ENCODE measurements at regions not wholly inside any gene's neighbourhood (a gene's known extent, or its start where the extent isn't known, plus 50 kb on each side); places are given as distances from the start of the nearest gene placed in this dataset.

GRCh38 chr10:55158633-55159032, 357.6 kb upstream of the PCDH15 start:
- POLR2A ChIA-PET, result no interaction called here
- Mint-ChIP-seq H3K4me3 (no peak overlapping the region), H3K36me3 (no peaks in the 10 kb centered on the region), H3K27ac (no peak overlapping the region), H3K4me1 (no peaks in the 10 kb centered on the region), H3K9me3 (peaks cover 0 to 7% (median 0%) of the 10 kb centered on the region in 9 donors), H3K27me3 (no peaks in the 10 kb centered on the region)
- no peak for DNase-seq
- no peak for ATAC-seq

- POLR2A ChIA-PET, result no interaction called here
- no peaks in the 10 kb centered on the region for H3K4me1 Mint-ChIP-seq
- no peaks in the 10 kb centered on the region for H3K27me3 Mint-ChIP-seq
- H3K36me3 Mint-ChIP-seq, result no peaks in the 10 kb centered on the region
- H3K4me3 Mint-ChIP-seq, result no peak overlapping the region
- ATAC-seq (no peak), DNase-seq (no peak)
- H3K9me3 Mint-ChIP-seq, result peaks cover 0 to 16% (median 3%) of the 10 kb centered on the region in 9 donors
- no peak overlapping the region for H3K27ac Mint-ChIP-seq
Observed at GRCh38 chr10:55146032-55146431, 345.0 kb upstream of the PCDH15 start.

GRCh38 chr10:55144001-55144400, 343.0 kb upstream of the PCDH15 start:
- ATAC-seq, result no peak
- Mint-ChIP-seq H3K27ac (no peak overlapping the region), H3K4me3 (no peak overlapping the region), H3K27me3 (no peaks in the 10 kb centered on the region), H3K4me1 (no peaks in the 10 kb centered on the region), H3K9me3 (peaks cover 0 to 16% (median 2%) of the 10 kb centered on the region in 9 donors), H3K36me3 (no peaks in the 10 kb centered on the region)
- DNase-seq, result no peak
- POLR2A ChIA-PET, result interaction anchor here (0.6 kb wide), 1 partner anchor 114 kb away, joined by 3 read pairs; no protein-coding TSS in a partner anchor

GRCh38 chr10:55141892-55142291, 340.9 kb upstream of the PCDH15 start:
- Mint-ChIP-seq H3K4me3 (no peak overlapping the region), H3K27ac (no peak overlapping the region), H3K36me3 (no peaks in the 10 kb centered on the region), H3K27me3 (no peaks in the 10 kb centered on the region), H3K4me1 (no peaks in the 10 kb centered on the region), H3K9me3 (peaks cover 0 to 10% (median 3%) of the 10 kb centered on the region in 9 donors)
- POLR2A ChIA-PET, result no interaction called here
- DNase-seq (no peak), ATAC-seq (no peak)

- H3K27ac Mint-ChIP-seq, result no peak overlapping the region
- no peaks in the 10 kb centered on the region for H3K27me3 Mint-ChIP-seq
- no peak overlapping the region for H3K4me3 Mint-ChIP-seq
- ATAC-seq (no peak), DNase-seq (no peak)
- no peaks in the 10 kb centered on the region for H3K4me1 Mint-ChIP-seq
- POLR2A ChIA-PET, result no interaction called here
- peaks cover 3 to 20% (median 10%) of the 10 kb centered on the region in 9 donors for H3K9me3 Mint-ChIP-seq
- no peaks in the 10 kb centered on the region for H3K36me3 Mint-ChIP-seq
Observed at GRCh38 chr10:55137063-55137462, 336.0 kb upstream of the PCDH15 start.

GRCh38 chr10:55104738-55105137, 303.7 kb upstream of the PCDH15 start:
- DNase-seq (no peak), ATAC-seq (no peak)
- Mint-ChIP-seq H3K27me3 (no peaks in the 10 kb centered on the region), H3K9me3 (peaks cover 0 to 12% (median 2%) of the 10 kb centered on the region in 9 donors), H3K4me3 (no peak overlapping the region), H3K27ac (no peak overlapping the region), H3K4me1 (no peaks in the 10 kb centered on the region), H3K36me3 (no peaks in the 10 kb centered on the region)
- POLR2A ChIA-PET, result no interaction called here

GRCh38 chr10:55098452-55098851, 297.4 kb upstream of the PCDH15 start:
- DNase-seq (no peak), ATAC-seq (no peak)
- Mint-ChIP-seq H3K27ac (no peak overlapping the region), H3K4me3 (no peak overlapping the region), H3K9me3 (peaks cover 0 to 12% (median 2%) of the 10 kb centered on the region in 9 donors), H3K27me3 (no peaks in the 10 kb centered on the region), H3K4me1 (no peaks in the 10 kb centered on the region), H3K36me3 (no peaks in the 10 kb centered on the region)
- POLR2A ChIA-PET, result no interaction called here

- Mint-ChIP-seq H3K27ac (no peak overlapping the region), H3K4me1 (no peaks in the 10 kb centered on the region), H3K27me3 (no peaks in the 10 kb centered on the region), H3K36me3 (no peaks in the 10 kb centered on the region), H3K9me3 (peaks cover 0 to 2% (median 0%) of the 10 kb centered on the region in 9 donors), H3K4me3 (no peak overlapping the region)
- POLR2A ChIA-PET, result no interaction called here
- ATAC-seq (no peak), DNase-seq (no peak)
Observed at GRCh38 chr10:55091691-55092328, 290.8 kb upstream of the PCDH15 start.

GRCh38 chr10:55078121-55078520, 277.1 kb upstream of the PCDH15 start:
- peaks cover 6 to 62% (median 16%) of the 10 kb centered on the region in 9 donors for H3K9me3 Mint-ChIP-seq
- no peaks in the 10 kb centered on the region for H3K4me1 Mint-ChIP-seq
- no peaks in the 10 kb centered on the region for H3K27me3 Mint-ChIP-seq
- H3K4me3 Mint-ChIP-seq, result no peak overlapping the region
- H3K27ac Mint-ChIP-seq, result no peak overlapping the region
- POLR2A ChIA-PET, result no interaction called here
- H3K36me3 Mint-ChIP-seq, result no peaks in the 10 kb centered on the region
- ATAC-seq, result no peak
- no peak for DNase-seq

GRCh38 chr10:55065185-55065584, 264.2 kb upstream of the PCDH15 start:
- ATAC-seq (no peak), DNase-seq (no peak)
- H3K27me3 Mint-ChIP-seq, result no peaks in the 10 kb centered on the region
- H3K9me3 Mint-ChIP-seq, result peaks cover 3 to 21% (median 10%) of the 10 kb centered on the region in 9 donors
- H3K36me3 Mint-ChIP-seq, result no peaks in the 10 kb centered on the region
- POLR2A ChIA-PET, result no interaction called here
- no peak overlapping the region for H3K4me3 Mint-ChIP-seq
- no peaks in the 10 kb centered on the region for H3K4me1 Mint-ChIP-seq
- H3K27ac Mint-ChIP-seq, result no peak overlapping the region

GRCh38 chr10:55063811-55064210, 262.8 kb upstream of the PCDH15 start:
- H3K9me3 Mint-ChIP-seq, result peaks cover 3 to 21% (median 10%) of the 10 kb centered on the region in 9 donors
- no peaks in the 10 kb centered on the region for H3K27me3 Mint-ChIP-seq
- ATAC-seq, result no peak
- H3K4me3 Mint-ChIP-seq, result no peak overlapping the region
- H3K27ac Mint-ChIP-seq, result no peak overlapping the region
- DNase-seq, result no peak
- POLR2A ChIA-PET, result no interaction called here
- H3K4me1 Mint-ChIP-seq, result no peaks in the 10 kb centered on the region
- H3K36me3 Mint-ChIP-seq, result no peaks in the 10 kb centered on the region

GRCh38 chr10:55062349-55062748, 261.3 kb upstream of the PCDH15 start:
- H3K27ac Mint-ChIP-seq, result no peak overlapping the region
- no peaks in the 10 kb centered on the region for H3K36me3 Mint-ChIP-seq
- ATAC-seq (no peak), DNase-seq (no peak)
- no peaks in the 10 kb centered on the region for H3K4me1 Mint-ChIP-seq
- peaks cover 3 to 16% (median 8%) of the 10 kb centered on the region in 9 donors for H3K9me3 Mint-ChIP-seq
- no peaks in the 10 kb centered on the region for H3K27me3 Mint-ChIP-seq
- H3K4me3 Mint-ChIP-seq, result no peak overlapping the region
- POLR2A ChIA-PET, result no interaction called here

- Mint-ChIP-seq H3K27ac (no peak overlapping the region), H3K4me1 (no peaks in the 10 kb centered on the region), H3K36me3 (no peaks in the 10 kb centered on the region), H3K9me3 (peaks cover 3 to 30% (median 8%) of the 10 kb centered on the region in 9 donors), H3K4me3 (no peak overlapping the region), H3K27me3 (no peaks in the 10 kb centered on the region)
- POLR2A ChIA-PET, result no interaction called here
- ATAC-seq (no peak), DNase-seq (no peak)
Observed at GRCh38 chr10:55058800-55059199, 257.8 kb upstream of the PCDH15 start.

GRCh38 chr10:55051515-55051914, 250.5 kb upstream of the PCDH15 start:
- POLR2A ChIA-PET, result no interaction called here
- H3K36me3 Mint-ChIP-seq, result no peaks in the 10 kb centered on the region
- no peak overlapping the region for H3K4me3 Mint-ChIP-seq
- DNase-seq (no peak), ATAC-seq (no peak)
- H3K27ac Mint-ChIP-seq, result no peak overlapping the region
- no peaks in the 10 kb centered on the region for H3K4me1 Mint-ChIP-seq
- H3K27me3 Mint-ChIP-seq, result no peaks in the 10 kb centered on the region
- peaks cover 0 to 21% (median 6%) of the 10 kb centered on the region in 9 donors for H3K9me3 Mint-ChIP-seq

Measured in naive thymus-derived CD8-positive, alpha-beta T cell (primary cell).